T-helper 17 cell (primary cell): ENCODE measurements at regions not wholly inside any gene's neighbourhood (a gene's known extent, or its start where the extent isn't known, plus 50 kb on each side); places are given as distances from the start of the nearest gene placed in this dataset.
"Not testable (repeated sequence)": the region's sequence is repeated elsewhere in the genome, so short reads cannot be mapped to it uniquely, and the experiment has no call there.

Experiments used
- ATAC-seq: fragments of 150-1000 bp; cut with Tn5 transposase; 2 replicates; pipeline ENCODE4 v1.10.0; 2021; ENCODE audit warnings: mild to moderate bottlenecking, moderate library complexity
- DNase-seq, 3 donors: peaks; one replicate each; pipeline versions ENCODE4 v3.0.0 to v3.0.0-alpha.2; 2020 to 2021
- H3K9me3 ChIP-seq: one replicate; pipeline ENCODE4 v1.7.0; 2013; ENCODE audit warnings: low read length, mild to moderate bottlenecking; ENCODE audit not compliant: control insufficient read depth, poor library complexity, severe bottlenecking
- H3K27ac Mint-ChIP-seq: one replicate; pipeline ENCODE4 v1.8.0; 2022; ENCODE audit warnings: mild to moderate bottlenecking, moderate library complexity, mixed read lengths
- H3K27me3 Mint-ChIP-seq: one replicate; pipeline ENCODE4 v1.8.0; 2022; ENCODE audit warnings: mixed read lengths
- H3K36me3 Mint-ChIP-seq: one replicate; pipeline ENCODE4 v1.8.0; 2022; ENCODE audit warnings: low read depth, mixed read lengths
- H3K4me1 Mint-ChIP-seq: one replicate; pipeline ENCODE4 v1.8.0; 2022; ENCODE audit warnings: mild to moderate bottlenecking, mixed read lengths
- H3K4me3 Mint-ChIP-seq: one replicate; pipeline ENCODE4 v1.8.0; 2022; ENCODE audit warnings: mild to moderate bottlenecking, moderate library complexity, mixed read lengths

DNA sequence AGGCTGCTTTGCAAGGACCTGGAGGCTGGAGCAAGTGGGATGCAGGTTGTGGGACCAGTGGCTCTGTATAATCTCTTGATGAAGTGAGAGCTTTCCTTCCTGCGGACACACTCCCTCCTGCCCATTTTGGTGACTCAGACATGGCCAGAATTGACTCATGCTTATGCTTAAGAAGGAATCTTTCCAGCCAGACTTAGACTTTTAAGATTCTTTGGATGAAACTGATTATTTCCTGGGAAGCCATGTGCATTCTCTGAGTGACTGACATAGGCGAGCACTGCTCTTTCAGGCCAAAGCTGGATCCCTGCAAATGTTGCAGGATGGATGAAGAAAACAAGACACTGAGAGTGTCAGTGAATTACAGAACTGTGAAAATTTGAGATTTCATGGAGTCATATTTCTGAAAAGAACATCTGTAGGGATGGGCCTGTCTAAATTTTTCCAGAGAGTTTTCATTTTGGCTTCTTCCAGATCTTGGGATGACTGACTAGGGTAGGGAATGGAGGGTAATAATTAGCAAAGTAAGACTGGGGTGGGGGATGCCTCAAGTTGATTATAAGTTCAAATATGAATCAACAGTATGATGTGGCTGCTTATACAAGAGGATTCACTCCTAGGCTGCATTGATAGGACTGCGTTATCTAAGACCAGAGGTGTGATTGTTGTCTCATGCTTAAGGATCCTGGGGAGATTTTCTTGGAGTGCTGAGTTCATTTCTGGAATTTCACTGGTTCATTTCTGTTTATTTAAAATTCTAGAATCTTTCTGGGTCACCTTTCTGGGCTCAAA is 195.8 kb downstream of the HIPK3 start:
- peaks cover 4% of the 10 kb centered on the region for H3K36me3 Mint-ChIP-seq
- no peaks in the 10 kb centered on the region for H3K9me3 ChIP-seq
- peaks cover 62% of the 10 kb centered on the region for H3K27me3 Mint-ChIP-seq
- H3K4me3 Mint-ChIP-seq, result no peak overlapping the region
- ATAC-seq, result no peak
- no peak for DNase-seq
- no peak overlapping the region for H3K27ac Mint-ChIP-seq
- no peaks in the 10 kb centered on the region for H3K4me1 Mint-ChIP-seq

GRCh38 chr11:33451364-33451763 is 194.2 kb downstream of the HIPK3 start:
- no peak for ATAC-seq
- H3K27ac Mint-ChIP-seq, result no peak overlapping the region
- H3K4me3 Mint-ChIP-seq, result no peak overlapping the region
- H3K4me1 Mint-ChIP-seq, result no peaks in the 10 kb centered on the region
- H3K9me3 ChIP-seq, result no peaks in the 10 kb centered on the region
- peaks cover 62% of the 10 kb centered on the region for H3K27me3 Mint-ChIP-seq
- DNase-seq, result no peak
- H3K36me3 Mint-ChIP-seq, result peaks cover 4% of the 10 kb centered on the region

DNA sequence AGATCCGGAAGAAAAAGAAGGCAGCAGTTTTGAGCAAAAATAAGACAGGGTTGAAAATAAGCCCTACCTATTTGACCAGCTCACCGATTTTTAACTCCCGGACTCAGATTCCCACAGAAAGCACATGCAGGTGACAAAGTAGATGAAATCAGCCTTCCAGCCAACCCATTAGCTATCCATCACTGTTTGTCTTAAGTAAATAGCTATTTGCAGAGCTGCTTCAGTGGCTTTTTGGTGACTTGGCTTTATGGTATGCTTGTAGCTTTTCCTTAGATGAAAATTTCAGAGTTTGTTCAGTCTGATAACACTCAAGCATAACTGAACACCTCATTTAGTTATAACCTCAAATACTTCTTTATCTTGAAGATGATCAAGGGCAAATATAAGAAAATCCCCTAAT is 192.6 kb downstream of the HIPK3 start:
- Mint-ChIP-seq H3K4me3 (no peak overlapping the region), H3K36me3 (peaks cover 4% of the 10 kb centered on the region), H3K4me1 (no peaks in the 10 kb centered on the region), H3K27me3 (peaks cover 51% of the 10 kb centered on the region), H3K27ac (no peak overlapping the region)
- DNase-seq (no peak), ATAC-seq (no peak)
- no peaks in the 10 kb centered on the region for H3K9me3 ChIP-seq

DNA sequence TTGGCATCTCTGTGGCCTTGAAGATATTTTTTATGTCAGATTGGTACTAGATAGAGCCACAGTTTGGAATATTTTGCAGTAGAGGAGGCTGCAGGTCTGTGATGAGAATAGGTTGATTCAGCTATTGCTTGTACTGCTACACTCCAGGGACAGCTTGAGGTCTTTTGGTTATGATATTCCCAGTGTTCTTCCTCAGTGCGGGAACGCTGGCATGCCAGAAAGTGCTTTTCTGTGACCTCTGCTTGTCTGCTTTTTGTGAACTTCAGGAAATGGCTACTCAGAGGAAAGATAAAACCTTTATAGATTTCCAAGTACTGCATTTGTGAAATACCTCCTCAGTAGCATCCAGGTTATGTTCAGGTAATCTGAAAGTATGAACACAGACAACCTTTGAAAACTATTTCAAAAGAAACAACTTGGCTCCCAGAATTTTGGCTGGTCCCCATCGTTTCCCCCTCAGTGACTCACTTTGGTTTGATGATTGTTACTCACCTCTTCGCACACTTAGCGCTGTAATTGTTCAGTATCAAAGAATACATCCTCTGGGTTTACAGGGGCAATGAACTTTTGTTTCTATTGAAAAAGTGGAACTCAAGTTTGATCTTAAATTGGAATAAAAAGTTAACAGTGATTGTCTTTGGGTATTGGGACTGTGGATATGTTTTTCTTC is 191.4 kb downstream of the HIPK3 start:
- ATAC-seq (no peak), DNase-seq (no peak)
- Mint-ChIP-seq H3K4me1 (no peaks in the 10 kb centered on the region), H3K4me3 (no peak overlapping the region), H3K27me3 (peaks cover 41% of the 10 kb centered on the region), H3K27ac (no peak overlapping the region), H3K36me3 (peaks cover 4% of the 10 kb centered on the region)
- H3K9me3 ChIP-seq, result no peaks in the 10 kb centered on the region

GRCh38 chr11:33445761-33446161 is 188.6 kb downstream of the HIPK3 start:
- ATAC-seq (no peak), DNase-seq (no peak)
- Mint-ChIP-seq H3K4me1 (no peaks in the 10 kb centered on the region), H3K4me3 (no peak overlapping the region), H3K27ac (no peak overlapping the region), H3K36me3 (no peaks in the 10 kb centered on the region), H3K27me3 (peaks cover 18% of the 10 kb centered on the region)
- H3K9me3 ChIP-seq, result no peaks in the 10 kb centered on the region

DNA sequence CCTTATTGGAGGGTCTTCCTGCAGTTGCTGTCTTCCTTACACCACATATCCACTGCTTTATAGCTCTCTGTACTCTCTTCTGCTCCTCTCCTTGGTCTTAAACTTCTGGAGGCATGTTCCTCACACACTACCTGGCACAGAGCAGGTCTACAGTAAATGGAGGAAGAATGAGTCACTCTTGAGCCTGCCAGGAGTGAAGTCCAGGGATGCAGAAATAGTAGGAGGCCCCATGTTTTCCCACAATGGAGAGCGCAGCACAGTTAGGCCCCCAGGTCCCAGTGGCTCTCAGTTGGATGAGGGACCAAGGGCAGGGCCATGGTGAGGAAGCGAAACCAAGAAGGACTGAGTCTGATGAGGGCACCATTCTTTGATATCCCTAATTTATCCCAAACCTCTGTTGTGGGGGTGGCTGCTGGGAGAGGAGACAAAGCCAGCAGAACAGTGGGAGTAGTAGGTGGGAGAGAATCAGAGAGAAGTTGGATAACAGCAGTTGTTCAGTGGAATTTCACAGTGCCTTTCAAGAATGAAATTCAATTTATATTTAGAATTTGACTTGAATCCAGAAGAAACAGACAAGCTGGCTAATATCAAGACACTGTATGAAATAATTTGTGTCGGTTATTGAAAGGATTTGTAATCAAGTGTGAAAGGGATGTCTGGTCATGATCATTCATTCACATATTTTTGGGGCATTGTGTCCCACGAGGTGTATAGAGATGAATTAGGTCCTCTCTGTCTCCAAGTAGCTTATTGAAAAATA is 187.8 kb downstream of the HIPK3 start:
- Mint-ChIP-seq H3K36me3 (no peaks in the 10 kb centered on the region), H3K4me3 (no peak overlapping the region), H3K27ac (no peak overlapping the region), H3K27me3 (peaks cover 13% of the 10 kb centered on the region), H3K4me1 (no peaks in the 10 kb centered on the region)
- ATAC-seq (no peak), DNase-seq (no peak)
- H3K9me3 ChIP-seq, result no peaks in the 10 kb centered on the region

GRCh38 chr11:33443684-33444083 is 186.5 kb downstream of the HIPK3 start:
- no peaks in the 10 kb centered on the region for H3K9me3 ChIP-seq
- Mint-ChIP-seq H3K4me1 (no peaks in the 10 kb centered on the region), H3K36me3 (no peaks in the 10 kb centered on the region), H3K27me3 (peaks cover 6% of the 10 kb centered on the region), H3K4me3 (no peak overlapping the region), H3K27ac (no peak overlapping the region)
- DNase-seq, result no peak
- ATAC-seq, result no peak

DNA sequence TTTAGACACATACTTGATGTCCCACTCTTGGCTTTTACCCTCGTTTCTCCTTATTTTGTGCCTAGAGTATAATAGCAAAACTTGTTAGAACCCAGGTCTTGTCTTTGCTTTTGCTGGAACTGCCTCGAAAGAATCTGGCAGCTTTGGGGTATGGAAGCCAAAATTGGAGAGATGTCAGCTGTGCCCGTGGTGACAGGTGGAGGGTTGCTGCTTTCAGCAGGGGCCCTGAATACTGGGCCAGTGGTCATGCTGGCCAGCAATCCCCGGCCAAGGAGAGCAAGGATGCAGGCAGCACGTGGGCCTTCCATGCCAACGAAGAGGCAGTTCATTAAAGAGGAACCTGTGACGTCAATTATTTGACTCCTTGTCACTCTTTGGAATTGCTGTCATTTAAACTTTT is 181.1 kb downstream of the HIPK3 start:
- Mint-ChIP-seq H3K27ac (no peak overlapping the region), H3K4me1 (no peaks in the 10 kb centered on the region), H3K27me3 (peaks cover 11% of the 10 kb centered on the region), H3K4me3 (no peak overlapping the region), H3K36me3 (no peaks in the 10 kb centered on the region)
- DNase-seq (no peak), ATAC-seq (no peak)
- H3K9me3 ChIP-seq, result no peaks in the 10 kb centered on the region

DNA sequence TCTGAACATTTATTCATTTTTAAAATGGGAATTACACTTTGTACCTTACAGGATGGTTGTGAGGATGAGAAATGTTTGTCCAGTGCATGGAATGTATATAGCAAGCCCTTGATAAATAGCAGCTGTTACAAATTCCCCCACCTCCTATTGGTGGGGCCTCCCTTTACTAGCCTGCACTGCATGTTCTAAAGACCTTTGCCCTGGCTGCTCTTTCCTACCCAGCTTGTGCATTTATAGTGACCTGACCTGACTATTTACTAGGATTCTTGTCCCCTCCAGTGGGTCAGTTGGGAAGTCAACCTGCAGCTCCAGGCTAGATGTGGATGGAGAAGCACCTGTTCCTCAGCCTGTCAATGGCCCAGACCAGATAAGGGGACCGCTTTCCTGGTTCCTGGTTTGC is 180.3 kb downstream of the HIPK3 start:
- peaks cover 11% of the 10 kb centered on the region for H3K27me3 Mint-ChIP-seq
- no peak for ATAC-seq
- no peaks in the 10 kb centered on the region for H3K36me3 Mint-ChIP-seq
- no peak for DNase-seq
- no peak overlapping the region for H3K4me3 Mint-ChIP-seq
- no peak overlapping the region for H3K27ac Mint-ChIP-seq
- no peaks in the 10 kb centered on the region for H3K4me1 Mint-ChIP-seq
- H3K9me3 ChIP-seq, result no peaks in the 10 kb centered on the region

GRCh38 chr11:33435216-33435615 is 178.0 kb downstream of the HIPK3 start:
- DNase-seq (no peak), ATAC-seq (no peak)
- H3K9me3 ChIP-seq, result no peaks in the 10 kb centered on the region
- H3K36me3 Mint-ChIP-seq, result no peaks in the 10 kb centered on the region
- peaks cover 16% of the 10 kb centered on the region for H3K27me3 Mint-ChIP-seq
- no peak overlapping the region for H3K27ac Mint-ChIP-seq
- no peak overlapping the region for H3K4me3 Mint-ChIP-seq
- H3K4me1 Mint-ChIP-seq, result no peaks in the 10 kb centered on the region

DNA sequence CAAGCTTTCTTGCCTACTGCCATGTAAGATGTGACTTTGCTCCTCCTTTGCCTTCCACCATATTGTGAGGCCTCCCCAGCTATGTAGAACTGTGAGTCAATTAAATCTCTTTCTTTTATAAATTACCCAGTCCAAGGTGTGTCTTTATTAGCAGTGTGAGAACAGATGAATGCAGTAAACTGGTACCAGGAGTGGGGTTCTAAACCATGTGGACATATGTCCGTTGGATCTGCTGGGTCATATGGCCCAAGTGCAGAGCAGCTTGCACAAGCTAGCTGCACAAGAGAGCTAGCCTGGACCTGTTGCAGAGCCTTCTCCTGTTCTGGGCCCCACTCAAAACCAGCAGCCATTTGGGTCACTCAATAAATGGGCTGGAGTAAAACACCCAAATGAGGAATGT is 177.1 kb downstream of the HIPK3 start:
- Mint-ChIP-seq H3K27me3 (peaks cover 16% of the 10 kb centered on the region), H3K36me3 (no peaks in the 10 kb centered on the region), H3K4me1 (no peaks in the 10 kb centered on the region), H3K4me3 (no peak overlapping the region), H3K27ac (no peak overlapping the region)
- no peak for ATAC-seq
- H3K9me3 ChIP-seq, result no peaks in the 10 kb centered on the region
- no peak for DNase-seq

DNA sequence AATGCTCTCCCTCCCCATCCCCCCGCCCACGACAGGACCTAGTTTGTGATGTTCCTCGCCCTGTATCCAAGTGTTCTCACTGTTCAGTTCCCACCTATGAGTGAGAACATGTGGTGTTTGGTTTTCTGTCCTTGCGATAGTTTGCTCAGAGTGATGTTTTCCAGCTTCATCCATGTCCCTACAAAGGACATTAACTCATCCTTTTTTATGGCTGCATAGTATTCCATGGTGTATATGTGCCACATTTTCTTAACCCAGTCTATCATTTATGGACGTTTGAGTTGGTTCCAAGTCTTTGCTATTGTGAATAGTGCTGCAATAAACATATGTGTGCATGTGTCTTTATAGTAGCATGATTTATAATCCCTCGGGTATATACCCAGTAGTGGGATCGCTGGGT is 171.3 kb downstream of the HIPK3 start:
- not testable (repeated sequence) for ATAC-seq, H3K4me3 Mint-ChIP-seq
- peaks cover 30% of the 10 kb centered on the region for H3K27me3 Mint-ChIP-seq

DNA sequence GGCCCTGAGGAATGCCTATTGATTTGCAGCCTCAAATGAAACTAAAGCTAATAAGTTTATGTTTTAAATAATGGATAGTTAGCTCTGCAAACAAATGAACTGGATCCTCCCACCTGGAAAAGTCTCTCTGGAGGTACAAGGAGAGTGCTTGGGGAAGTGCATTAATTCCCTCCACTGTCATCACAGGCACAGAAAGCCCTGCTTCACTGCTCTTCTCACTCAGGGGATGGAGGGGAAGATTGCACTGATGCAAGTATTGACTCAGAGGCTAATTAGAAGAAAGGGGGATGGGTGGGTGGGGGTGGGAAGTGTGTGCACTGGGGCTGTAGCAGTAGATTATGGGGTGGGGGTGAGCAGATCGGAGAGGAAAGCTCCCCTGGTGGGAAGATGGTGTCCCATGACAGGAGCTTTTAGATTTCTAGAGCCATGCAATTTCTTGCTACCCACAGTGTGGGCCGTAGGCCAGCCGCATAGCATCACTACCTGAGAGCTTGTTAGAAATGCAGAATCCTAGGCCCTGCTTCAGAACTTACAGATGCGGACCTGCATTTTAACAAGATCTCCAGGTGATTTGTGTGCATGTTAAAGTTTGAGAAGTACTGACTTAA is 163.9 kb downstream of the HIPK3 start:
- Mint-ChIP-seq H3K27me3 (peaks cover 57% of the 10 kb centered on the region), H3K4me1 (no peaks in the 10 kb centered on the region)

More for the DNA sequence above, 171.3 kb downstream of the HIPK3 start:
- not testable (repeated sequence) for H3K36me3 Mint-ChIP-seq, H3K4me1 Mint-ChIP-seq, DNase-seq, H3K27ac Mint-ChIP-seq, H3K9me3 ChIP-seq

More for the DNA sequence above, 163.9 kb downstream of the HIPK3 start:
- no peaks in the 10 kb centered on the region for H3K9me3 ChIP-seq
- DNase-seq (no peak), ATAC-seq (no peak)
- H3K36me3 Mint-ChIP-seq, result peaks cover 3% of the 10 kb centered on the region
- H3K27ac Mint-ChIP-seq, result no peak overlapping the region
- no peak overlapping the region for H3K4me3 Mint-ChIP-seq
